GM19463 (cell line): ENCODE measurements at regions not wholly inside any gene's neighbourhood (a gene's known extent, or its start where the extent isn't known, plus 50 kb on each side); places are given as distances from the start of the nearest gene placed in this dataset.
"Not testable (repeated sequence)": the region's sequence is repeated elsewhere in the genome, so short reads cannot be mapped to it uniquely, and the experiment has no call there.

Experiments used
- ATAC-seq: cut with Tn5 transposase; IDR thresholded peaks from one replicate; pipeline ENCODE4 v1.9.1; 2021; ENCODE audit warnings: mild to moderate bottlenecking, moderate library complexity; ENCODE audit not compliant: unreplicated experiment

GRCh38 chrX:115909017-115909416 lies 261.5 kb upstream of the AGTR2 start:
- ATAC-seq: no peak

- ATAC-seq: no peak
Measured at GRCh38 chrX:115911967-115912366, 258.6 kb upstream of the AGTR2 start.

- ATAC-seq: peak; percentile 93
Measured at GRCh38 chrX:115912372-115912897, 258.1 kb upstream of the AGTR2 start.

- ATAC-seq: peak; percentile 31
Measured at GRCh38 chrX:115913575-115913974, 257.0 kb upstream of the AGTR2 start.

- not testable (repeated sequence) for ATAC-seq
Measured at GRCh38 chrX:115915625-115916024, 254.9 kb upstream of the AGTR2 start.

GRCh38 chrX:115929480-115929879 lies 241.1 kb upstream of the AGTR2 start:
- no peak for ATAC-seq

GRCh38 chrX:115936008-115936407 lies 234.5 kb upstream of the AGTR2 start:
- no peak for ATAC-seq

GRCh38 chrX:115939070-115939469 lies 231.5 kb upstream of the AGTR2 start:
- peak; percentile 33 for ATAC-seq

- ATAC-seq: no peak
Measured at GRCh38 chrX:115939636-115940160, 230.8 kb upstream of the AGTR2 start.

GRCh38 chrX:115940348-115940747 lies 230.2 kb upstream of the AGTR2 start:
- ATAC-seq: peak; percentile 12

- ATAC-seq: peak; percentile 65
Measured at GRCh38 chrX:115940888-115941332, 229.6 kb upstream of the AGTR2 start.

- ATAC-seq: no peak
Measured at GRCh38 chrX:115941388-115941787, 229.2 kb upstream of the AGTR2 start.

GRCh38 chrX:115946059-115946458 lies 224.5 kb upstream of the AGTR2 start:
- ATAC-seq: no peak

GRCh38 chrX:115948018-115948923 lies 222.3 kb upstream of the AGTR2 start:
- ATAC-seq: peak; percentile 49

GRCh38 chrX:115949900-115950822 lies 220.4 kb upstream of the AGTR2 start:
- ATAC-seq: peak; percentile 42

- no peak for ATAC-seq
Measured at GRCh38 chrX:115952417-115953092, 218.0 kb upstream of the AGTR2 start.

- ATAC-seq: peak; percentile 44
Measured at GRCh38 chrX:115957862-115958490, 212.6 kb upstream of the AGTR2 start.

- ATAC-seq: peak; percentile 49
Measured at GRCh38 chrX:115958687-115959359, 211.7 kb upstream of the AGTR2 start.

GRCh38 chrX:115960440-115961084 lies 210.0 kb upstream of the AGTR2 start:
- no peak for ATAC-seq
